ENCODE measurements at regions not wholly inside any gene's neighbourhood (a gene's known extent, or its start where the extent isn't known, plus 50 kb on each side); places are given as distances from the start of the nearest gene placed in this dataset.

DNA sequence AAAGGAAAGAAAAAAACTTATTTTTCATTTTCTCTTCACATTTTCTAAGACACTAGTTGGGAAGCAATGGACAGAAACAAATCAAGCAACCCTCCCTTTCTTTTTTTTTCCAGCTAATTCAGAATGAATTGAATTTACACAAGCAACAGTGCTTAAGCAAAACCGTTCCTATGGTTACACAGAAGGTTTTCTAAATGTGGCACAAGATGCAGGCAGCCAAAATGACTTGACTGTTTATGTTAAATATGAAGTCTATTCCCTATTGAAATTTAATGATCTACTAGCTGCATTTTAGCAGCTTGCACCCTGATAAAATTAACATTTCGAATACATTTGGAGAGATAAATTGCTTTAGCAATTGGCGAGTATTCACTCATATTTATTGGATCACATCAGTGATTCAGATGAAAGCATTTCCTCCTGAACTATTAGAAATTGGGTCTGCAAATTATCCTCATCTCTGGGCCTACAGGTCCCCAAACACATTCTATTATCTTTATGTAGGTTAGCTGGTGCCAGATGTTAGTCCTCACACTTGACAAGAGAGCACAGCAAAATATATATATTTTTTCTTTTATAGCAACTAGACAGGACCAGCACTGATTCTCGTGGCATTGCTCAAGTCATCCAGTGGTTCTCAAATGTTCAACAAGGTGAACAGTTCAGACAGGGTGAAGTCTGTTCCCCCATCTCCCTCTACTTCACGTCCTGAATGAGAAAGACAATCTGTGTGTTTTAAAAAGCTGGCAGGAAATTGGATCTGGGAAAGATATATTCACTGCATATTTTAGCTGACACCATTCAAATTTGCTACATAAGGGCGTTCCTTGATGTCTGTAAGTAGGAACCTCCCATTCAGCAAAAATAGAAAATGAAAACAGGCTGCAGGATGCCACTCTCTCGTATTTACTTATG is 463.6 kb upstream of the KCNMB2 start:
- Histone ChIP-seq H3K27me3 (ENCODE audit: control insufficient read depth in 4 of 4, insufficient read depth in 4 of 4, low read length in 3 of 4) (no peaks in the 10 kb centered on the region), H3K36me3 (ENCODE audit: control insufficient read depth in 4 of 4, insufficient read depth in 3 of 4, low read depth in 1 of 4, low read length in 3 of 4) (no peaks in the 10 kb centered on the region), H3K27ac (ENCODE audit: low read depth in 1 of 2, low read length in 2 of 2) (no peak overlapping the region), H3K9me3 (ENCODE audit: control insufficient read depth in 4 of 4, low read length in 3 of 4) (no peaks in the 10 kb centered on the region), H3K4me3 (ENCODE audit: low read depth in 1 of 3, low read length in 3 of 3) (no peak overlapping the region), H3K9ac (ENCODE audit: low read depth in 1 of 2, low read length in 2 of 2) (no peak overlapping the region), H3K4me1 (ENCODE audit: control insufficient read depth in 4 of 4, insufficient read depth in 4 of 4, low read length in 3 of 4) (no peaks in the 10 kb centered on the region)
- no peak for DNase-seq (ENCODE audit: low spot score)
- WGBS = 79% methylated on average over 7 of the region's 7 CpGs
- TF ChIP-seq, protein P1, sequence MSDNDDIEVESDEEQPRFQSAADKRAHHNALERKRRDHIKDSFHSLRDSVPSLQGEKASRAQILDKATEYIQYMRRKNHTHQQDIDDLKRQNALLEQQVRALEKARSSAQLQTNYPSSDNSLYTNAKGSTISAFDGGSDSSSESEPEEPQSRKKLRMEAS (IDR thresholded peaks at IDR 0.05) = no peak

DNA sequence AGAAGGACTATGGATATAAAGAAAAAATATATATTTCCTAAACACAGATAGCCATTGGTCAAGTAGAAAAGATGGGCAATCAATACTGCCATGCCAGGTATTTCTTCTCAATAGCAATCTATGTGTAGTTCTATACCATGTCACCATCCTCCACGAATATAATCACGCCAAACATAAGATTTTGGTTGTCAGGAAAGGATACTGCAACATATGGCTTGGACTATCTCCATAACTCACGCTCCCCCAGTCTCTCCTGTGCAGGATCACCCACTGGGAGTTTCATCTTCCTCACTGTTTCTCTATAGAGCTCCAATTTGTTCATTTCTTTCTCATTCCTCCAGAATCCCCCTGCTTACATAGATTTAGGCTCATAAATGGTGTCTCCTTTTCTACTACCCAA is 462.9 kb upstream of the KCNMB2 start:
- Histone ChIP-seq H3K4me3 (ENCODE audit: low read depth in 1 of 3, low read length in 3 of 3) (no peak overlapping the region), H3K9me3 (ENCODE audit: control insufficient read depth in 4 of 4, low read length in 3 of 4) (no peaks in the 10 kb centered on the region), H3K4me1 (ENCODE audit: control insufficient read depth in 4 of 4, insufficient read depth in 4 of 4, low read length in 3 of 4) (no peaks in the 10 kb centered on the region), H3K9ac (ENCODE audit: low read depth in 1 of 2, low read length in 2 of 2) (no peak overlapping the region), H3K36me3 (ENCODE audit: control insufficient read depth in 4 of 4, insufficient read depth in 3 of 4, low read depth in 1 of 4, low read length in 3 of 4) (no peaks in the 10 kb centered on the region), H3K27ac (ENCODE audit: low read depth in 1 of 2, low read length in 2 of 2) (no peak overlapping the region), H3K27me3 (ENCODE audit: control insufficient read depth in 4 of 4, insufficient read depth in 4 of 4, low read length in 3 of 4) (no peaks in the 10 kb centered on the region)
- no peak for DNase-seq (ENCODE audit: low spot score)
- WGBS = 93% methylated on average over 3 of the region's 3 CpGs
- TF ChIP-seq JUND (IDR thresholded peaks at IDR 0.05) = no peak

DNA sequence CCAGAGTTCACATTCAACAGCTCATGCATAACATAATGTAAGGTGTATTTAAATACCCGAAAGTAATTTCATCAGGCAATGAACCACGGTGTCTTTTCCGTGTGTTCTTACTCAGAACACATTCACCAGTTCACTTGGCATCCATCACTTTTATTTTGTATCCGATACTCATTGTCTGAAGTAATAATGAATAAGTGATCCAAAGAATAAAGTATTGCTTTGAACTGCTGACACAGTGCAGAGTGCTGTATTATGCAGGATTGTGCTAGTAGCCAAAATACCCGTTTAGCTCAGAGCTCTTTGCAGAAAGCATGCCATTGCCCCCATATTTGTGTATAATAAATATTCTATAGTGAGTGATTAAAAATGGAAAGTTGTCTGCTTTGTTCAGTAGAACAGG is 460.9 kb upstream of the KCNMB2 start:
- Histone ChIP-seq H3K27me3 (ENCODE audit: control insufficient read depth in 4 of 4, insufficient read depth in 4 of 4, low read length in 3 of 4) (no peaks in the 10 kb centered on the region), H3K27ac (ENCODE audit: low read depth in 1 of 2, low read length in 2 of 2) (no peak overlapping the region), H3K9me3 (ENCODE audit: control insufficient read depth in 4 of 4, low read length in 3 of 4) (no peaks in the 10 kb centered on the region), H3K4me1 (ENCODE audit: control insufficient read depth in 4 of 4, insufficient read depth in 4 of 4, low read length in 3 of 4) (no peaks in the 10 kb centered on the region), H3K36me3 (ENCODE audit: control insufficient read depth in 4 of 4, insufficient read depth in 3 of 4, low read depth in 1 of 4, low read length in 3 of 4) (no peaks in the 10 kb centered on the region), H3K9ac (ENCODE audit: low read depth in 1 of 2, low read length in 2 of 2) (no peak overlapping the region), H3K4me3 (ENCODE audit: low read depth in 1 of 3, low read length in 3 of 3) (no peak overlapping the region)
- no peak for DNase-seq (ENCODE audit: low spot score)
- 95% methylated on average over 5 of the region's 5 CpGs for WGBS
- TF ChIP-seq, protein P2, sequence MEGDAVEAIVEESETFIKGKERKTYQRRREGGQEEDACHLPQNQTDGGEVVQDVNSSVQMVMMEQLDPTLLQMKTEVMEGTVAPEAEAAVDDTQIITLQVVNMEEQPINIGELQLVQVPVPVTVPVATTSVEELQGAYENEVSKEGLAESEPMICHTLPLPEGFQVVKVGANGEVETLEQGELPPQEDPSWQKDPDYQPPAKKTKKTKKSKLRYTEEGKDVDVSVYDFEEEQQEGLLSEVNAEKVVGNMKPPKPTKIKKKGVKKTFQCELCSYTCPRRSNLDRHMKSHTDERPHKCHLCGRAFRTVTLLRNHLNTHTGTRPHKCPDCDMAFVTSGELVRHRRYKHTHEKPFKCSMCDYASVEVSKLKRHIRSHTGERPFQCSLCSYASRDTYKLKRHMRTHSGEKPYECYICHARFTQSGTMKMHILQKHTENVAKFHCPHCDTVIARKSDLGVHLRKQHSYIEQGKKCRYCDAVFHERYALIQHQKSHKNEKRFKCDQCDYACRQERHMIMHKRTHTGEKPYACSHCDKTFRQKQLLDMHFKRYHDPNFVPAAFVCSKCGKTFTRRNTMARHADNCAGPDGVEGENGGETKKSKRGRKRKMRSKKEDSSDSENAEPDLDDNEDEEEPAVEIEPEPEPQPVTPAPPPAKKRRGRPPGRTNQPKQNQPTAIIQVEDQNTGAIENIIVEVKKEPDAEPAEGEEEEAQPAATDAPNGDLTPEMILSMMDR (IDR thresholded peaks at IDR 0.05; ENCODE audit: low read depth, low read length, missing input control) = no peak
- TF ChIP-seq, protein P1 (IDR thresholded peaks at IDR 0.05) = no peak
- TF ChIP-seq GABPA (IDR thresholded peaks at IDR 0.05 in 1 of 2, conservative IDR thresholded peaks at IDR 0.05 in 1 of 2) = no peak
- TF ChIP-seq, protein P3, sequence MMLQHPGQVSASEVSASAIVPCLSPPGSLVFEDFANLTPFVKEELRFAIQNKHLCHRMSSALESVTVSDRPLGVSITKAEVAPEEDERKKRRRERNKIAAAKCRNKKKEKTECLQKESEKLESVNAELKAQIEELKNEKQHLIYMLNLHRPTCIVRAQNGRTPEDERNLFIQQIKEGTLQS (IDR thresholded peaks at IDR 0.05) = no peak
- no peak for TF ChIP-seq FOXA1 (IDR thresholded peaks at IDR 0.05)
- TF ChIP-seq HNF4A (conservative IDR thresholded peaks at IDR 0.05) = no peak
- no peak for TF ChIP-seq RXRA (IDR thresholded peaks at IDR 0.05)
- no peak for TF ChIP-seq NR2F2 (IDR thresholded peaks at IDR 0.05)
- TF ChIP-seq, protein P4, sequence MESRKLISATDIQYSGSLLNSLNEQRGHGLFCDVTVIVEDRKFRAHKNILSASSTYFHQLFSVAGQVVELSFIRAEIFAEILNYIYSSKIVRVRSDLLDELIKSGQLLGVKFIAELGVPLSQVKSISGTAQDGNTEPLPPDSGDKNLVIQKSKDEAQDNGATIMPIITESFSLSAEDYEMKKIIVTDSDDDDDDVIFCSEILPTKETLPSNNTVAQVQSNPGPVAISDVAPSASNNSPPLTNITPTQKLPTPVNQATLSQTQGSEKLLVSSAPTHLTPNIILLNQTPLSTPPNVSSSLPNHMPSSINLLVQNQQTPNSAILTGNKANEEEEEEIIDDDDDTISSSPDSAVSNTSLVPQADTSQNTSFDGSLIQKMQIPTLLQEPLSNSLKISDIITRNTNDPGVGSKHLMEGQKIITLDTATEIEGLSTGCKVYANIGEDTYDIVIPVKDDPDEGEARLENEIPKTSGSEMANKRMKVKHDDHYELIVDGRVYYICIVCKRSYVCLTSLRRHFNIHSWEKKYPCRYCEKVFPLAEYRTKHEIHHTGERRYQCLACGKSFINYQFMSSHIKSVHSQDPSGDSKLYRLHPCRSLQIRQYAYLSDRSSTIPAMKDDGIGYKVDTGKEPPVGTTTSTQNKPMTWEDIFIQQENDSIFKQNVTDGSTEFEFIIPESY (IDR thresholded peaks at IDR 0.05) = no peak
- TF ChIP-seq TAF1 (conservative IDR thresholded peaks at IDR 0.05) = no peak
